SK-N-SH treated with all-trans-retinoic acid at 6 μM for 48 hours (cell line): ENCODE measurements at regions not wholly inside any gene's neighbourhood (a gene's known extent, or its start where the extent isn't known, plus 50 kb on each side); places are given as distances from the start of the nearest gene placed in this dataset.

Source experiments
- ARNTL ChIP-seq: fragments of 450-650 bp; formaldehyde crosslinking; IDR thresholded peaks from 2 replicates; pipeline ENCODE4 v1.5.0; 2020; ENCODE audit warnings: low read depth, mild to moderate bottlenecking, moderate library complexity, borderline replicate concordance
- BACH2 ChIP-seq: fragments of 250-450 bp; sonication (Bioruptor Pico); IDR thresholded peaks from 2 replicates; pipeline ENCODE4 v1.9.0; 2021; ENCODE audit warnings: mild to moderate bottlenecking, borderline replicate concordance
- CSRNP3 ChIP-seq: fragments of 250-450 bp; sonication (Bioruptor Pico); IDR thresholded peaks from 2 replicates; pipeline ENCODE4 v1.5.1; 2021; ENCODE audit warnings: mild to moderate bottlenecking, moderate library complexity
- ESRRG ChIP-seq: fragments of 250-450 bp; sonication (Bioruptor Pico); IDR thresholded peaks from 2 replicates; pipeline ENCODE4 v1.6.1; 2021; ENCODE audit warnings: mild to moderate bottlenecking
- POU6F1 ChIP-seq: fragments of 250-450 bp; sonication (Bioruptor Pico); IDR thresholded peaks from 2 replicates; pipeline ENCODE4 v1.8.0; 2021; ENCODE audit warnings: low read depth, mild to moderate bottlenecking, moderate library complexity, borderline replicate concordance
- PPARA ChIP-seq: fragments of 250-450 bp; sonication (Bioruptor Pico); IDR thresholded peaks from 2 replicates; pipeline ENCODE4 v1.5.0; 2020; ENCODE audit warnings: mild to moderate bottlenecking, borderline replicate concordance
- ZC3H10 ChIP-seq: fragments of 250-450 bp; sonication (Bioruptor Pico); IDR thresholded peaks from 2 replicates; pipeline ENCODE4 v1.5.1; 2021; ENCODE audit warnings: mild to moderate bottlenecking, moderate library complexity
- ZFP30 ChIP-seq: fragments of 450-650 bp; formaldehyde crosslinking; IDR thresholded peaks from 2 replicates; pipeline ENCODE4 v1.5.0; 2022; ENCODE audit warnings: mild to moderate bottlenecking, moderate library complexity
- ZNF70 ChIP-seq: fragments of 450-650 bp; formaldehyde crosslinking; IDR thresholded peaks from 2 replicates; pipeline ENCODE4 v1.5.0; 2020; ENCODE audit warnings: mild to moderate bottlenecking, moderate library complexity
- ZNF8 ChIP-seq: fragments of 450-650 bp; formaldehyde crosslinking; IDR thresholded peaks from 2 replicates; pipeline ENCODE4 v1.5.0; 2020; ENCODE audit warnings: mild to moderate bottlenecking, moderate library complexity
- TF ChIP-seq, protein P1 (sequence below): fragments of 250-450 bp; sonication (Bioruptor Pico); IDR thresholded peaks from 2 replicates; pipeline ENCODE4 v1.8.0; 2020; ENCODE audit warnings: mild to moderate bottlenecking, moderate library complexity, borderline replicate concordance
- TF ChIP-seq, protein P2 (sequence below): fragments of 250-450 bp; sonication (Bioruptor Pico); IDR thresholded peaks from 2 replicates; pipeline ENCODE4 v1.5.1; 2020; ENCODE audit warnings: low read depth, mild to moderate bottlenecking, moderate library complexity

DNA sequence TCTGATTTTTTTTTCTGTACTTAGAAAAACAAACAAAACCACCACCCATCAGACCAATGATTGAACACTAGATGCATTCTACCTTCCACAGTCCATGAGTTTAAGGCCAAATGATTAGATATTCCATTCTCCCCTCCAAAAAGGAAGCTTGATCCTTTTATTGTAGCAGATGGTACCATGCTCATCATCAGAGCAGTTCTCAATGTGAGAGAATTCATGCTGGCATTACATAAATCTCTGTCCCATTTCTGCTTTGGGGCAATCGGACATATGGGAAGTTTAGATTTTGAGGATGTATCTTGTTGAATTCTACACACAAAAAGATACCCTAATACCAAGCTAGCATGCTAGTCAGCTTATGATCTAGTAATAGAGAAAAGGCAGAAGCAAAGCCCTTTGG is 186.6 kb downstream of the RAD51AP2 start:
- TF ChIP-seq, protein P1, sequence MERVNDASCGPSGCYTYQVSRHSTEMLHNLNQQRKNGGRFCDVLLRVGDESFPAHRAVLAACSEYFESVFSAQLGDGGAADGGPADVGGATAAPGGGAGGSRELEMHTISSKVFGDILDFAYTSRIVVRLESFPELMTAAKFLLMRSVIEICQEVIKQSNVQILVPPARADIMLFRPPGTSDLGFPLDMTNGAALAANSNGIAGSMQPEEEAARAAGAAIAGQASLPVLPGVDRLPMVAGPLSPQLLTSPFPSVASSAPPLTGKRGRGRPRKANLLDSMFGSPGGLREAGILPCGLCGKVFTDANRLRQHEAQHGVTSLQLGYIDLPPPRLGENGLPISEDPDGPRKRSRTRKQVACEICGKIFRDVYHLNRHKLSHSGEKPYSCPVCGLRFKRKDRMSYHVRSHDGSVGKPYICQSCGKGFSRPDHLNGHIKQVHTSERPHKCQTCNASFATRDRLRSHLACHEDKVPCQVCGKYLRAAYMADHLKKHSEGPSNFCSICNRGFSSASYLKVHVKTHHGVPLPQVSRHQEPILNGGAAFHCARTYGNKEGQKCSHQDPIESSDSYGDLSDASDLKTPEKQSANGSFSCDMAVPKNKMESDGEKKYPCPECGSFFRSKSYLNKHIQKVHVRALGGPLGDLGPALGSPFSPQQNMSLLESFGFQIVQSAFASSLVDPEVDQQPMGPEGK (CRISPR knock-in tag): no peak
- TF ChIP-seq ZNF70 (CRISPR knock-in tag) (no peak), ZFP30 (CRISPR knock-in tag) (no peak), BACH2 (no peak), ZNF8 (CRISPR knock-in tag) (no peak), ARNTL (no peak), CSRNP3 (CRISPR knock-in tag) (no peak), POU6F1 (no peak), PPARA (CRISPR knock-in tag) (no peak), ESRRG (CRISPR knock-in tag) (no peak), ZC3H10 (CRISPR knock-in tag) (no peak)
- TF ChIP-seq, protein P2, sequence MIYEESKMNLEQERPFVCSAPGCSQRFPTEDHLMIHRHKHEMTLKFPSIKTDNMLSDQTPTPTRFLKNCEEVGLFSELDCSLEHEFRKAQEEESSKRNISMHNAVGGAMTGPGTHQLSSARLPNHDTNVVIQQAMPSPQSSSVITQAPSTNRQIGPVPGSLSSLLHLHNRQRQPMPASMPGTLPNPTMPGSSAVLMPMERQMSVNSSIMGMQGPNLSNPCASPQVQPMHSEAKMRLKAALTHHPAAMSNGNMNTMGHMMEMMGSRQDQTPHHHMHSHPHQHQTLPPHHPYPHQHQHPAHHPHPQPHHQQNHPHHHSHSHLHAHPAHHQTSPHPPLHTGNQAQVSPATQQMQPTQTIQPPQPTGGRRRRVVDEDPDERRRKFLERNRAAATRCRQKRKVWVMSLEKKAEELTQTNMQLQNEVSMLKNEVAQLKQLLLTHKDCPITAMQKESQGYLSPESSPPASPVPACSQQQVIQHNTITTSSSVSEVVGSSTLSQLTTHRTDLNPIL: no peak
